Spleen (tissue), 11 donors: ENCODE measurements at regions not wholly inside any gene's neighbourhood (a gene's known extent, or its start where the extent isn't known, plus 50 kb on each side); places are given as distances from the start of the nearest gene placed in this dataset.

ENCODE experiments used
- DNase-seq: peaks from one replicate; pipeline ENCODE4 v3.0.0-alpha.2; 2020
- H3K27ac ChIP-seq, 8 donors: fragments of 200-600 bp; sonication (generic) in 7 of 8; 1 replicate in 4 of 8; 2 replicates in 4 of 8; pipeline versions ENCODE4 v1.5.0 to v1.8.0; 2016 to 2021; ENCODE audit warnings: inconsistent platforms in 4 of 8, mild to moderate bottlenecking in 4 of 8, moderate library complexity in 1 of 8
- H3K27me3 ChIP-seq, 7 donors: fragments of 200-600 bp; sonication (generic) in 6 of 7; replicated peaks in 1 of 7; 1 replicate in 4 of 7; 2 replicates in 3 of 7; pipeline versions ENCODE4 v1.5.0 to v1.8.0; 2016 to 2021; ENCODE audit warnings: inconsistent platforms in 3 of 7, mild to moderate bottlenecking in 1 of 7
- H3K36me3 ChIP-seq, 6 donors: fragments of 200-600 bp; sonication (generic) in 5 of 6; 1 replicate in 4 of 6; 2 replicates in 2 of 6; pipeline versions ENCODE4 v1.5.0 to v1.8.0; 2016 to 2021; ENCODE audit warnings: inconsistent platforms in 2 of 6
- H3K4me1 ChIP-seq, 6 donors: fragments of 200-600 bp; sonication (generic) in 5 of 6; 1 replicate in 3 of 6; 2 replicates in 3 of 6; pipeline versions ENCODE4 v1.5.0 to v1.8.0; 2016 to 2021; ENCODE audit warnings: inconsistent platforms in 3 of 6
- H3K4me3 ChIP-seq, 8 donors: fragments of 200-600 bp; sonication (generic) in 7 of 8; 1 replicate in 4 of 8; 2 replicates in 4 of 8; pipeline versions ENCODE4 v1.5.0 to v1.8.0; 2016 to 2021; ENCODE audit warnings: inconsistent platforms in 4 of 8, mild to moderate bottlenecking in 4 of 8, moderate library complexity in 2 of 8
- H3K9me3 ChIP-seq, 8 donors: fragments of 200-600 bp; sonication (generic) in 7 of 8; 1 replicate in 4 of 8; 2 replicates in 4 of 8; pipeline versions ENCODE4 v1.5.0 to v1.8.0; 2016 to 2021; ENCODE audit warnings: inconsistent platforms in 4 of 8
- CTCF ChIP-seq, 11 experiments: fragments of 200-600 bp in 7 of 11; fragments of 450-650 bp in 4 of 11; sonication (generic) in 4 of 11; IDR thresholded peaks in 8 of 11; conservative IDR thresholded peaks in 3 of 11; 1 replicate in 7 of 11; 2 replicates in 4 of 11; pipeline versions ENCODE4 v1.4.0 to v1.8.0; 2016 to 2021; ENCODE audit warnings: antibody characterized with exemption in 11 of 11, inconsistent platforms in 4 of 11, mild to moderate bottlenecking in 1 of 11
- POLR2A ChIP-seq, 3 donors: fragments of 450-650 bp; IDR thresholded peaks; one replicate each; pipeline ENCODE4 v1.5.1; 2017; ENCODE audit warnings: antibody characterized with exemption in 3 of 3, mild to moderate bottlenecking in 1 of 3
- POLR2AphosphoS5 ChIP-seq, 3 donors: sonication (generic); formaldehyde crosslinking; IDR thresholded peaks; one replicate each; pipeline ENCODE4 v1.5.1; 2017; ENCODE audit warnings: antibody characterized with exemption in 3 of 3
- WGBS, 5 donors: extraction: QIAGEN DNeasy Blood & Tissue Kit in 3 of 5; methylation state at CpG; one replicate each; pipeline versions ENCODE4 v1.1.5 to v1.1.7; 2013 to 2018; 5-methylcytosine and 5-hydroxymethylcytosine counted together
- intact Hi-C: fragments of 100-400 bp; cut with DNase I; formaldehyde crosslinking; loops from one replicate; pipeline ENCODE4 v1.15.0; 2023; ENCODE audit warnings: low total_unique reads
- donor health status: healthy with polysubstance abuse.
- donor health status: DM: no; HTN: no; CAD: no; lungs with moderate emphysema.
- donor health status: DM: no; HTN: no; CAD: no.
- donor health status: Bipolar disorder and iron deficiency.
- donor health status: healthy.
- donor health status: DM: no; HTN: no; CAD: no.
- donor health status: DM: yes; HTN: yes; CAD: no.

- Histone ChIP-seq H3K27ac (no peak overlapping the region), H3K27me3 (no peaks in the 10 kb centered on the region), H3K9me3 (no peaks in the 10 kb centered on the region), H3K4me3 (no peak overlapping the region), H3K4me1 (no peaks in the 10 kb centered on the region), H3K36me3 (no peaks in the 10 kb centered on the region)
- TF ChIP-seq CTCF (IDR thresholded peaks at IDR 0.05 in 8 of 11, conservative IDR thresholded peaks at IDR 0.05 in 3 of 11) (no peak), POLR2A (IDR thresholded peaks at IDR 0.05) (no peak), POLR2AphosphoS5 (IDR thresholded peaks at IDR 0.05) (no peak)
- intact Hi-C loops = no loop called here
- DNase-seq = no peak
Observed at GRCh38 chr4:159981469-159981856, 878.6 kb downstream of the RAPGEF2 start.

- Histone ChIP-seq H3K4me1 (no peaks in the 10 kb centered on the region), H3K9me3 (no peaks in the 10 kb centered on the region), H3K4me3 (no peak overlapping the region), H3K27ac (no peak overlapping the region), H3K27me3 (no peaks in the 10 kb centered on the region), H3K36me3 (no peaks in the 10 kb centered on the region)
- TF ChIP-seq POLR2AphosphoS5 (IDR thresholded peaks at IDR 0.05) (no peak), CTCF (IDR thresholded peaks at IDR 0.05 in 8 of 11, conservative IDR thresholded peaks at IDR 0.05 in 3 of 11) (no peak), POLR2A (IDR thresholded peaks at IDR 0.05) (no peak)
- intact Hi-C loops = no loop called here
- no peak for DNase-seq
Observed at GRCh38 chr4:159983082-159983481, 880.2 kb downstream of the RAPGEF2 start.

GRCh38 chr4:160009656-160010493 lies 907.0 kb downstream of the RAPGEF2 start:
- Histone ChIP-seq H3K4me3 (no peak overlapping the region), H3K27me3 (no peaks in the 10 kb centered on the region), H3K27ac (no peak overlapping the region), H3K9me3 (peaks cover 0 to 33% (median 10%) of the 10 kb centered on the region in 8 donors), H3K36me3 (no peaks in the 10 kb centered on the region), H3K4me1 (no peaks in the 10 kb centered on the region)
- intact Hi-C loops = no loop called here
- TF ChIP-seq POLR2AphosphoS5 (IDR thresholded peaks at IDR 0.05) (no peak), POLR2A (IDR thresholded peaks at IDR 0.05) (no peak), CTCF (IDR thresholded peaks at IDR 0.05 in 8 of 11, conservative IDR thresholded peaks at IDR 0.05 in 3 of 11) (no peak)
- WGBS, 5 donors = 76 to 100% (median 88%) methylated on average over 1 of the region's 1 CpG
- DNase-seq = no peak

GRCh38 chr4:160019936-160020335 lies 917.1 kb downstream of the RAPGEF2 start:
- TF ChIP-seq POLR2A (IDR thresholded peaks at IDR 0.05) (no peak), CTCF (IDR thresholded peaks at IDR 0.05 in 8 of 11, conservative IDR thresholded peaks at IDR 0.05 in 3 of 11) (no peak), POLR2AphosphoS5 (IDR thresholded peaks at IDR 0.05) (no peak)
- H3K36me3 ChIP-seq = no peaks in the 10 kb centered on the region
- intact Hi-C loops = no loop called here
- no peaks in the 10 kb centered on the region for H3K27me3 ChIP-seq
- no peak overlapping the region for H3K4me3 ChIP-seq
- no peak overlapping the region for H3K27ac ChIP-seq
- 57 to 74% (median 63%) methylated on average over 2 of the region's 2 CpGs for WGBS, 5 donors
- H3K9me3 ChIP-seq = peaks cover 0 to 9% (median 1%) of the 10 kb centered on the region in 8 donors
- no peaks in the 10 kb centered on the region for H3K4me1 ChIP-seq
- no peak for DNase-seq
